C4-2B (cell line): ENCODE measurements at regions not wholly inside any gene's neighbourhood (a gene's known extent, or its start where the extent isn't known, plus 50 kb on each side); places are given as distances from the start of the nearest gene placed in this dataset.

Source experiments
- H3K27ac ChIP-seq: fragments of 450-650 bp; 2 replicates; pipeline ENCODE4 v1.5.1; 2017
- ZFX ChIP-seq: fragments of 450-650 bp; IDR thresholded peaks from 2 replicates; pipeline ENCODE4 v1.6.1; 2017
- TF ChIP-seq, protein P1 (sequence below): fragments of 450-650 bp; conservative IDR thresholded peaks from 2 replicates; pipeline ENCODE4 v1.5.1; 2017; ENCODE audit warnings: mild to moderate bottlenecking

GRCh38 chr6:77026341-77026740, 436.9 kb downstream of the HTR1B start:
- no peak overlapping the region for H3K27ac ChIP-seq

GRCh38 chr6:77025736-77026223, 437.5 kb downstream of the HTR1B start:
- TF ChIP-seq, protein P1, sequence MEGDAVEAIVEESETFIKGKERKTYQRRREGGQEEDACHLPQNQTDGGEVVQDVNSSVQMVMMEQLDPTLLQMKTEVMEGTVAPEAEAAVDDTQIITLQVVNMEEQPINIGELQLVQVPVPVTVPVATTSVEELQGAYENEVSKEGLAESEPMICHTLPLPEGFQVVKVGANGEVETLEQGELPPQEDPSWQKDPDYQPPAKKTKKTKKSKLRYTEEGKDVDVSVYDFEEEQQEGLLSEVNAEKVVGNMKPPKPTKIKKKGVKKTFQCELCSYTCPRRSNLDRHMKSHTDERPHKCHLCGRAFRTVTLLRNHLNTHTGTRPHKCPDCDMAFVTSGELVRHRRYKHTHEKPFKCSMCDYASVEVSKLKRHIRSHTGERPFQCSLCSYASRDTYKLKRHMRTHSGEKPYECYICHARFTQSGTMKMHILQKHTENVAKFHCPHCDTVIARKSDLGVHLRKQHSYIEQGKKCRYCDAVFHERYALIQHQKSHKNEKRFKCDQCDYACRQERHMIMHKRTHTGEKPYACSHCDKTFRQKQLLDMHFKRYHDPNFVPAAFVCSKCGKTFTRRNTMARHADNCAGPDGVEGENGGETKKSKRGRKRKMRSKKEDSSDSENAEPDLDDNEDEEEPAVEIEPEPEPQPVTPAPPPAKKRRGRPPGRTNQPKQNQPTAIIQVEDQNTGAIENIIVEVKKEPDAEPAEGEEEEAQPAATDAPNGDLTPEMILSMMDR = no peak
- TF ChIP-seq ZFX = no peak

More at GRCh38 chr6:77026341-77026740, 436.9 kb downstream of the HTR1B start:
- no peak for TF ChIP-seq ZFX
- TF ChIP-seq, protein P1 = no peak

DNA sequence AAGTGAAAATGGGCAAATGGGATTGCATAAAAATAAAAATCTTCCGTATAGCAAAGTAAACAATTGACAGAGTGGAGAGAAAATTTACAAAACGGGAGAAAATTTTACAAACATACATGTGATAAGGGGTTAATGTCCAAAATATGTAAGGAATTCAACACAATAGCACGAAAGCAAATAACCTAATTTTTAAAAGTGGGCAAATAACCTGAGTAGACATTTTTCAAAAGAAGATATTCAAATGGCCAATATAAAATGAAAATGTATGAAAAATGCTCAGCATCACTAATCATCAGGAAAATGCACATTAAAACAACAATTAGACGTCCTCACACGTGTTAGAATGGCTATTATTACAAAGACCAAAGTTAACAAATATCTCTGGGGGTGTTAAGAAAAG, 441.5 kb downstream of the HTR1B start:
- TF ChIP-seq ZFX = no peak
- TF ChIP-seq, protein P1 = no peak

More at GRCh38 chr6:77025736-77026223, 437.5 kb downstream of the HTR1B start:
- no peak overlapping the region for H3K27ac ChIP-seq

DNA sequence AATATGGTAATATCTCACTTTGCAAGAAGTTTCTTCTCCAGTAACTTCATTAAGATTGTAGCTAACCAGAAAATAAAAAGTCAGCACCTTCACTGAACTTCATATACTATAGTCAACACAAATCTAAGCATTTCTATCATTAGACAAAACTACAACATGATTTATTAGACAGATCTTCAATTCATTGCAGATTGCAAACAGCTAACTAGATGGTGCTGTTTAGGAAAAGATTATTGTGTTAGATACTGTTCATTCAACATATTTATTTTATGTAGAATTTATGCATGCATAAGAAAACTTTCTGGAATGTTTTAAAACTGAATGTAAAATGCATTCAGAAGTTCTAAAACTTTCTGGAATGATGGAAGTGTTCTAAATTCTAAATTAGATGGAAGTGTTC, 442.1 kb downstream of the HTR1B start:
- H3K27ac ChIP-seq = no peak overlapping the region
- TF ChIP-seq, protein P1 = peak; percentile 10
- TF ChIP-seq ZFX = no peak

More for the DNA sequence above, 441.5 kb downstream of the HTR1B start:
- H3K27ac ChIP-seq = no peak overlapping the region

DNA sequence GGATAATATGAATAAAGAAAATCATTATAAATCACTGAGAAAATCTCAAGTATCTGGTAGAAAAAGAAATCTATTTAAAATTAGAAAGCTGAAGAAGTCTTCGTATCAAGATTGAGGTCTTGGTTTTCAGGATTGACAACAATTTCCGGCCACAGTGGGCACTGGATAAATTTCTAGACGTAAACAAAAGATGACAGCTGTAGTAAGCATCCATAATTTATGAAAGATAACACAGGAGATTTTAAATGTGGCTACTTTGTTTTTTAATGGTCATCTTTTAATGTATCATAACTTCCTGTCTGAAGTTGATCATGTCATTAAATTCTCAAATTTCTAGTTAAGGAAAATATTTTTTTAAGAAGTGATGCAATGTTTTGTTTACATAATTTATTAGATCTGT, 444.2 kb downstream of the HTR1B start:
- TF ChIP-seq, protein P1 = no peak
- no peak for TF ChIP-seq ZFX
- H3K27ac ChIP-seq = no peak overlapping the region

GRCh38 chr6:77017537-77017936, 445.8 kb downstream of the HTR1B start:
- TF ChIP-seq, protein P1 = no peak
- no peak for TF ChIP-seq ZFX
- H3K27ac ChIP-seq = no peak overlapping the region

- TF ChIP-seq ZFX = no peak
These were observed 447.9 kb downstream of the HTR1B start for GRCh38 chr6:77015350-77015749.

GRCh38 chr6:77011929-77012545, 451.3 kb downstream of the HTR1B start:
- TF ChIP-seq, protein P1 = no peak
- no peak for TF ChIP-seq ZFX
- H3K27ac ChIP-seq = no peak overlapping the region

More at GRCh38 chr6:77015350-77015749, 447.9 kb downstream of the HTR1B start:
- H3K27ac ChIP-seq = no peak overlapping the region
